Prostate gland (tissue), 2 donors: ENCODE measurements at regions not wholly inside any gene's neighbourhood (a gene's known extent, or its start where the extent isn't known, plus 50 kb on each side); places are given as distances from the start of the nearest gene placed in this dataset.

Experiments
- CTCF ChIP-seq, 4 experiments: fragments of 200-600 bp in 2 of 4; fragments of 450-650 bp in 2 of 4; sonication (generic) in 2 of 4; IDR thresholded peaks; 1 replicate in 3 of 4; 2 replicates in 1 of 4; pipeline ENCODE4 v1.5.1; 2016 to 2019; ENCODE audit warnings: antibody characterized with exemption in 4 of 4, mild to moderate bottlenecking in 2 of 4, moderate library complexity in 2 of 4
- POLR2A ChIP-seq: fragments of 450-650 bp; IDR thresholded peaks from one replicate; pipeline ENCODE4 v1.6.1; 2016; ENCODE audit warnings: antibody characterized with exemption, mild to moderate bottlenecking

- TF ChIP-seq CTCF (IDR thresholded peaks at IDR 0.05) (no peak), POLR2A (no peak)
Measured at GRCh38 chr20:61125546-61126180, 126.4 kb upstream of the CDH4 start.
